Muscle layer of colon (tissue), 2 donors: ENCODE measurements at regions not wholly inside any gene's neighbourhood (a gene's known extent, or its start where the extent isn't known, plus 50 kb on each side); places are given as distances from the start of the nearest gene placed in this dataset.
"Not testable (repeated sequence)": the region's sequence is repeated elsewhere in the genome, so short reads cannot be mapped to it uniquely, and the experiment has no call there.

Experiments used
- H3K27ac ChIP-seq: one replicate; pipeline ENCODE4 v1.7.0; 2013; ENCODE audit warnings: low read depth, mild to moderate bottlenecking, low read length, moderate library complexity
- H3K27me3 ChIP-seq, 2 donors: one replicate each; pipeline ENCODE4 v1.7.0; 2013; ENCODE audit warnings: low read length in 2 of 2, mild to moderate bottlenecking in 2 of 2; ENCODE audit not compliant: insufficient read depth in 2 of 2, control insufficient read depth in 1 of 2
- H3K36me3 ChIP-seq: one replicate; pipeline ENCODE4 v1.7.0; 2013; ENCODE audit warnings: mild to moderate bottlenecking, low read length; ENCODE audit not compliant: insufficient read depth
- H3K4me1 ChIP-seq: one replicate; pipeline ENCODE4 v1.7.0; 2013; ENCODE audit warnings: mild to moderate bottlenecking, low read length; ENCODE audit not compliant: insufficient read depth
- H3K4me3 ChIP-seq, 2 donors: one replicate each; pipeline ENCODE4 v1.7.0; 2013; ENCODE audit warnings: low read length in 2 of 2, low read depth in 1 of 2, mild to moderate bottlenecking in 1 of 2, moderate library complexity in 1 of 2
- H3K9ac ChIP-seq: one replicate; pipeline ENCODE4 v1.7.0; 2013; ENCODE audit warnings: low read length
- H3K9me3 ChIP-seq: one replicate; pipeline ENCODE4 v1.7.0; 2013; ENCODE audit warnings: mild to moderate bottlenecking, low read length
- donor health status: abdominal sarcoma.
- donor health status: Adenocarcinoma of cecum.

DNA sequence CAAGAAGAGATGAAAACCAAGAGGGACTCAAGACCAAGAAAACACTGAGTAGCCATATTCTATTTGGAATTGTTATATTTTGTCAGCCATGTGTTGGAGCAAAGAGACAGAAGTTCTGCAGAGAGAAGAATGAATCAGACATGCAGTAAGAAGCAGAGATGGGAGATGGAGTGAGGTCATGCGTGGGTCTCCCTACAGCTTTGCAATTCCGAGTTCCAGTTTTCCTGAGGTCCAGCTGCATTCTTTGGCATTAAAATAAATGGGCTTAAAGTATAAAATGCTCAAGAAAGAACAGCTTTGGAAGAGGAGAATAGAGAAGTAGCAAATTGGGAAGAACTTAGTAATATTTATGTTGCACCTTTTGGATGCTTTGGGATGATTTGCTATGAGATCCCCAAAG, 361.6 kb downstream of the NPR3 start:
- Histone ChIP-seq H3K36me3 (no peaks in the 10 kb centered on the region), H3K27me3 (no peaks in the 10 kb centered on the region), H3K4me1 (no peaks in the 10 kb centered on the region), H3K4me3 (no peak overlapping the region), H3K27ac (no peak overlapping the region), H3K9me3 (no peaks in the 10 kb centered on the region), H3K9ac (no peak overlapping the region)

DNA sequence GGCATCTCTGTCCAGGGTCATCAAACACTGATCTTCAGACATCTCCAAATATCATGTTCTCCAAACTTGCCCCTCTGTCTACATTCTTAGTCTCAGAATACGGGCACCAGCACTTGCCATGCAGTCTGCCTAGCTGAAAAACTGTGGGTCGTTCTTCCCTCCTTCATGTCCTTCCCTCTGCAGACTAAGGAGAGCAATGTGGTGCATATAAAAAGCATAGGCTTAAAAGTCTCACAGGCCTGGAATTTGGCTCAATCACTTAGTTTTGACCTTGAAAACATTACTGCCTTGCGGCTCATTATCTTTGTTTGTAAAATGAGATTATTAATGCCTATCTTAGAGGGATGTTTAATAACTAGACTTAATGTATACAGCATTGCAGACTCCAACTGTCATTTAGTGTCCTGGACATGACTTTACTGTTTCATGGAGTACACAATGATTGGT, 362.8 kb downstream of the NPR3 start:
- Histone ChIP-seq H3K9me3 (no peaks in the 10 kb centered on the region), H3K27me3 (no peaks in the 10 kb centered on the region), H3K4me1 (peaks cover 2% of the 10 kb centered on the region), H3K9ac (no peak overlapping the region), H3K27ac (no peak overlapping the region), H3K36me3 (no peaks in the 10 kb centered on the region), H3K4me3 (no peak overlapping the region)

DNA sequence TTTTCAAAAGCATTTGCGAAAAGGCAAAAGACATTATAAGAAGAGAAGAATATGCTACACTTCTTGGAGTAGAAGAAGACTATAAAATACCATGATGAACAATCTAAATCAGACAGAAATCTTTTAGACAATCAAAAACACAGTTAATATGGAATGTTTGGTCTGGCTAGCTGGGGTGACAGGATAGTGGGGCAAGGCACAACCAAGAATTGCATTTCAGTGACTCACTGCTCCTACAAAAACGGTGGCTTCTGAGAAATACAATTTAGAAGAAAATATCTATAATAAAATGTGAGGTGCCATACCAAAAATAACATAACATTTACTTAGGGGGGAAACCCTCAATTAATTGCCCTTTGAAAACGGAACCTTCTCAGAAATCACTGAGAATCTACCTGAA, 363.4 kb downstream of the NPR3 start:
- Histone ChIP-seq H3K9me3 (no peaks in the 10 kb centered on the region), H3K36me3 (no peaks in the 10 kb centered on the region), H3K9ac (no peak overlapping the region), H3K27ac (no peak overlapping the region), H3K4me3 (no peak overlapping the region), H3K4me1 (peaks cover 4% of the 10 kb centered on the region), H3K27me3 (no peaks in the 10 kb centered on the region)

DNA sequence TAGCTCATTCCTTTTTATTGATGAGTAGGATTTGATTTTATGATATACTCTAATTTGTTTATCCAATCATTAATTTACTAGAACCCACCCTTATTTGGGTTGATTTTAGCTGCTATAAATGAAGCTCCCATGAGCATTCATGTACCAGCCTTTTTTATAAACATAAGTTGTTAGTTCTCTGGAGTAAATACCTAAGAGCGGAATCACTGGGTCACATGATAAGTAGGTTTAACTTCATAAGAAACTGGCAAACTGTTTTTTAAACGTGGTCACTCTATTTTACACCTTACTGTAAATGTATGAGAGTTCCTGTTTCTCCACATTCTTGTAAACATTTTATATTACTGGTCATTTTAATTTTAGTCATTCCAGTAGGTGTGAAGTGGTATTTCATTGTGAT, 364.6 kb downstream of the NPR3 start:
- no peaks in the 10 kb centered on the region for H3K36me3 ChIP-seq

DNA sequence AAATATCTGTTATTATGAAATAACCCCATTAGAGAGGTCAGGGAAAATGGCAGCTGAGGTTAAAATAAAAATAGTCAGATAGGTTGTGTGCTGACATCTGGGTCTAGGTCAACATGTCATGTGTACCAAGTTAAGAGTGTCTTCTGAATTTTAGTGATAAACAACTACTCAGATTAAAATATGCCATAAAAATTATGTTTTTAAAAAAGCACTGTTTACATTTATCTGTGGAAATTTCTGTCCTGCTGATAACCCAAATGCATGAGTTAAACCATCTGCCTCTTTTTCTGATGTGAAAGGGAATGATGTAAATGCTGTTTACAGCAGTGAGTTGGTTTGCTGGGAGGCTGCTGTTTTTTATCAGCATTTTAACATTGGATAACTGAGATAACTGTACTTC, 361.2 kb upstream of the TARS1 start:
- Histone ChIP-seq H3K9ac (no peak overlapping the region), H3K4me3 (no peak overlapping the region), H3K27ac (no peak overlapping the region)

More for the DNA sequence above, 364.6 kb downstream of the NPR3 start:
- Histone ChIP-seq H3K9me3 (no peaks in the 10 kb centered on the region), H3K4me1 (peaks cover 4% of the 10 kb centered on the region), H3K27ac (no peak overlapping the region), H3K27me3 (no peaks in the 10 kb centered on the region), H3K4me3 (no peak overlapping the region), H3K9ac (no peak overlapping the region)

DNA sequence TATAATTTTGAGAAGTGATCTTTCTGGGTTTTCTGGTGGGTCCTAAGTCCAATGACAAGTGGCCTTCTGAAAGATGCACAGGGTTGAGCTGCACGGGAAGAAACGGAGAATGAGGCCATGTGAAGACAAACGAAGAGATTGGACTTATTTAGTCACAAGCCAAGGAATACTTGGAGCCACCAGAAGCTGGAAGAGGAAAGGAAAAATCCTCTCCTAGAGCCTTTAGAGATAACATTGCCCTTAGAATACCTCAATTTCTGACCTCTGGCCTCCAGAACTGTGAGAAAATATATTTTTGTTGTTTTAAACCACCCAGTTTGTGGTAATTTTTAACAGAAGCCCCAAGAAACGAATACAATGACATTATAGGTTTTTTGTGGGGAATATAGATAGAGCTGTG, 360.5 kb upstream of the TARS1 start:
- H3K4me3 ChIP-seq, result no peak overlapping the region
- no peaks in the 10 kb centered on the region for H3K36me3 ChIP-seq
- no peak overlapping the region for H3K9ac ChIP-seq
- H3K27ac ChIP-seq, result no peak overlapping the region
- peaks cover 4% of the 10 kb centered on the region for H3K4me1 ChIP-seq
- H3K9me3 ChIP-seq, result no peaks in the 10 kb centered on the region
- no peaks in the 10 kb centered on the region for H3K27me3 ChIP-seq

More for the DNA sequence above, 361.2 kb upstream of the TARS1 start:
- Histone ChIP-seq H3K4me1 (peaks cover 4% of the 10 kb centered on the region), H3K36me3 (no peaks in the 10 kb centered on the region), H3K27me3 (no peaks in the 10 kb centered on the region), H3K9me3 (no peaks in the 10 kb centered on the region)

DNA sequence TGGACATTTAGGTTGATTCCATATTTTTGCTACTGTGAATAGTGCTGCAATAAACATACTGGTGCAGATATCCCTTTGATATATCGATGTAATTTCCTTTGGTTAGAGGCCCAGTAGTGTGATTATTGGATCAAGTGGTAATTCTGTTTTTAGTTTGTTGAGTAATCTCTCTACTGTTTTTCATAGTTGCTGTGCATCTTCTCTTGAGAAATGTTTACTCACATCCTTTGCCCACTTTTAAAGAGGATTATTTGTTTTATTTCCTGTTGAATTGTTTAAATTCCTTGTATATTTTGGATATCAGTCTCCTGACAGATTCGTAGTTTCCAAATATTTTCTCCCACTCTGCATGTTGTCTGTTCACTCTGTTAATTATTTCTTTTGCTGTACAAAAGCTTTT, 352.6 kb upstream of the TARS1 start:
- Histone ChIP-seq H3K4me3 (no peak overlapping the region), H3K4me1 (no peaks in the 10 kb centered on the region), H3K36me3 (no peaks in the 10 kb centered on the region), H3K27me3 (no peaks in the 10 kb centered on the region), H3K9ac (no peak overlapping the region), H3K27ac (no peak overlapping the region), H3K9me3 (no peaks in the 10 kb centered on the region)

DNA sequence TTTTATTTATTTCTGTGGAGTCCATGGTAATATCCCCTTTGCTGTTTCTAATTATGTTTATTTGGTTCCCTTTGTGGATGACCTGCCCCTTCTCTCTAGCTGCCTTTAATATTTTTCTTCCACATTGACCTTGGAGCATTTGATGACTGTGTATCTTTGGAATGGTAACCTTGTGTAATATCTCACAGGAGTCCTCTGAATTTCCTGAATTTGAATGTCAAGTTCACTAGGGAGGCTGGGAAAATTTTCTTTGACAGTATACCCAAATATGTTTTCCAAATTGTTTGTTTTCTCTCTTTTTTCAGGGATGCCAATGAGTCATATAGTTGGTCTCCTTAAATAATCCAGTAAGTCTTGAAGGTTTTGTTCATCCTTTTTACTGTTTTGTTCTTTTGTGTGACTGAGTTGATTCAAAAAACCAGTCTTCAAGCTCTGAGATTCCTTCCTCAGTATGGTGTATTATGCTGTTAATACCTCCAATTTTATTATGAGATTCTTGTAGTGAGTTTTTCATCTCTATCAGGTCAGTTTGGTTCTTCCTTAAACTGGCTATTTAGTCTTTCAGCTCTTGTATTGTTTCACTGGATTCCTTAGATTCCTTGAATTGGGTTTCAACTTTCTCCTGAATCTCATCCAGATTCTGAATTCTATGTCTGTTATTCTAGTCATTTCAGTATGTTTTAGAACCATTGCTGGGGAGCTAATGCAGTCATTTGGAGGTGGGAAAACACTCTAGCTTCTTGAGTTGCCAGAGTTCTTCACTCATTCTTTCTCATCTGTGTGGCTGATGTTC, 349.0 kb upstream of the TARS1 start:
- Histone ChIP-seq H3K27ac (no peak overlapping the region), H3K9me3 (no peaks in the 10 kb centered on the region), H3K4me3 (no peak overlapping the region), H3K36me3 (no peaks in the 10 kb centered on the region), H3K9ac (no peak overlapping the region), H3K27me3 (no peaks in the 10 kb centered on the region), H3K4me1 (no peaks in the 10 kb centered on the region)

DNA sequence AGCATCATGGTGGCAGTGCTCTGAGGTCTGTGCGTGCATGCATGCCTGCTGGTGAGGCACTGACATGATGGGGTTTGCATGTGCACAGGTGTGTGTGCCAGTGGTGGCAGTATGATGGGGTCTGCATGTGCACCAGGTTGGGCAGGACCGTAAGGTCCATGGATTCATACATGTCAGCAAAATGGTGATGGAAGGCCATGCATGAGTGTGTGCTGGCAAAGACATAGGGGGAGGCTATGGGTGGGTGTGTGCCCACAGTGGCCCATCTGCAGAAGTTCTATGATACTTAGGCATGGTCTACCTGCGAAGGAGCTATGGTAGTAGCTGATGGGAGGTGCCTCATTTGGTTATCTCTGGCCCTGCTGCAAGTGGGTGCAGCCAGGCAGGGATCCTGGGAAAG, 348.0 kb upstream of the TARS1 start:
- no peak overlapping the region for H3K9ac ChIP-seq
- H3K9me3 ChIP-seq, result no peaks in the 10 kb centered on the region
- H3K27ac ChIP-seq, result no peak overlapping the region
- H3K27me3 ChIP-seq, result no peaks in the 10 kb centered on the region
- no peak overlapping the region for H3K4me3 ChIP-seq
- no peaks in the 10 kb centered on the region for H3K4me1 ChIP-seq
- no peaks in the 10 kb centered on the region for H3K36me3 ChIP-seq

DNA sequence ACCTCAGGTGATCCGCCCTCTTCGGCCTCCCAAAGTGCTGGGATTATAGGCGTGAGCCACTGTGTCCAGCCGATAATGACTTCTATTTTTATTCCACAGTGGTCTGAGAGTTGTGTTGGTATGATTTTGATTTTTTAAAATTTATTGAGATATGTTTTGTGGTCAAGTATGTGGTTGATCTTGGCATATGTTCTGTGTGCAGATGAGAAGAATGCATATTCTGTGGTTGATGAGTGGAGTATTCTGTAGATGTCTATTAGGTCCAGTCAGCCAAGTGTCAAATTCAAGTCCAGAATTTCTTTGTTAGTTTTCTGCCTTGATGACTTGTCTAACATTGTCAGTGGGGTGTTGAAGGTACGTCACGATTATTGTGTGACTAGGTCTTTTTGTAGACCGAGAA, 338.2 kb upstream of the TARS1 start:
- no peak overlapping the region for H3K9ac ChIP-seq
- H3K9me3 ChIP-seq, result no peaks in the 10 kb centered on the region
- H3K4me1 ChIP-seq, result no peaks in the 10 kb centered on the region
- no peaks in the 10 kb centered on the region for H3K36me3 ChIP-seq
- no peaks in the 10 kb centered on the region for H3K27me3 ChIP-seq
- no peak overlapping the region for H3K27ac ChIP-seq
- no peak overlapping the region for H3K4me3 ChIP-seq

DNA sequence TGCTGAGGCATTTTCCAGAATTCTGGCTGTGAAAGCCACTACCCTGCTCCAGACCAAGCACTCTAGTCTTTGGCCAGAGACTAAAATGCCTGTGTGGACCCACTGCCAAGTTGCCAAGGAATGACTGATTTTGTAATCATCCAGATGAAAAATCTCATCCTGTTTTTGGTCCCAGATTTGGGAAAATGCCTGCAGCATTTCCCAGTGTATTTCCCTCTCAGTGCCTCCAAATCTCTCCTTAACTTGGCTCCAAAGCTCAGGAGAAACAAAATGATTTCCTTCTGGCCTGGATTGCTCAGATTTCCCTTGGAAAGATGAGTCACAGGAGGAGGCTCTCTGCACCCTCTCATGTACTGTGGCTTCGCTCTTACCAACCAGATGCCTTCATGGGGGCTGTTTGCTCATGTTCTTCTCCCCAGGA, 335.2 kb upstream of the TARS1 start:
- Histone ChIP-seq H3K4me3 (no peak overlapping the region), H3K27ac (no peak overlapping the region), H3K9ac (no peak overlapping the region), H3K36me3 (no peaks in the 10 kb centered on the region), H3K4me1 (no peaks in the 10 kb centered on the region), H3K27me3 (no peaks in the 10 kb centered on the region), H3K9me3 (no peaks in the 10 kb centered on the region)

DNA sequence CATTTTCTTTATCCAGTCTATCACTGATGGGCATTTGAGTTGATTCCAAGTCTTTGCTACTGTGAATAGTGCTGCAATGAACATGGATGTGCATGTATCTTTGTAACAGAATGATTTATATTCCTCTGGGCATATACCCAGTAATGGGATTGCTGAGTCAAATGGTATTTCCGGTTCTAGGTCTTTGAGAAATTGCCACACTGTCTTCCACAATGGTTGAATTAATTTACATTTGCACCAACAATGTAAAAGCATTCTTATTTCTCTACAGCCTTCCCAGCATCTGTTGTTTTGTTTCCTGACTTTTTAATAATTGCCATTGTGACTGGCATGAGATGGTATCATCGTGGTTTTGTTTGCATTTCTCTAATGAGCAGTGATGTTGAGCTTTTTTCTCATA, 330.3 kb upstream of the TARS1 start:
- H3K27me3 ChIP-seq, H3K9me3 ChIP-seq, H3K9ac ChIP-seq, H3K36me3 ChIP-seq, H3K4me1 ChIP-seq, H3K4me3 ChIP-seq, H3K27ac ChIP-seq: not testable (repeated sequence)
